ENCODE measurements at regions not wholly inside any gene's neighbourhood (a gene's known extent, or its start where the extent isn't known, plus 50 kb on each side); places are given as distances from the start of the nearest gene placed in this dataset.

DNA sequence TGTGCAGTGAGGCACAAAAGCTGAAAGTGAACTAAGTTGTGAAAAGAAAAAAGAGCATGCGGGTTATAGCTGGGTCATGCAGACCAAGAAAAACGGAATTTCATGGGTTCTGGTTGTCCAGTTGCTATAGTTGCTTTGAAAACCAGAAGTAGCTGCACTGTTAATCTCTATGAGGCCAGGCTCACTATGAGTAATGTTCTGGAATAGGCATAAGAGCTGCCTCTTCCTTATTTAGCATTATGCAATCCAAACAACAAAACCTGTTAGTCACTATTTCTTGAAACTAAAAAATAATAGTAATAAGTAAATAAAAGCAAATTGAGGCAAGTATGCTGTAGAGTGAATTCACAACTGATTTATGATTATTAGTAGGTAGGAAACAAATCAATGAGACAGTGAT lies 1383.7 kb downstream of the MRPL39 start:
- WGBS, 2 donors (ENCODE audit: low coverage in 1 of 2), result 68 to 85% methylated on average over 2 of the region's 2 CpGs
- in situ Hi-C loops (cut with MboI; ENCODE audit: low pct_ligation_motif_present in 1 of 4, low pct_unique_long_range_greater_than_20kb in 1 of 4, low sequenced_read_pairs in 3 of 4), result no loop called here
- Histone ChIP-seq H3K4me1 (no peaks in the 10 kb centered on the region), H3K4me3 (no peak overlapping the region), H3K27me3 (no peaks in the 10 kb centered on the region), H3K36me3 (no peaks in the 10 kb centered on the region), H3K9me3 (peaks cover 9 to 16% of the 10 kb centered on the region in 2 donors), H3K27ac (no peak overlapping the region)
- DNase-seq, result no peak
- TF ChIP-seq EP300 (IDR thresholded peaks at IDR 0.05; ENCODE audit: low read depth), result no peak
- TF ChIP-seq, protein P1, sequence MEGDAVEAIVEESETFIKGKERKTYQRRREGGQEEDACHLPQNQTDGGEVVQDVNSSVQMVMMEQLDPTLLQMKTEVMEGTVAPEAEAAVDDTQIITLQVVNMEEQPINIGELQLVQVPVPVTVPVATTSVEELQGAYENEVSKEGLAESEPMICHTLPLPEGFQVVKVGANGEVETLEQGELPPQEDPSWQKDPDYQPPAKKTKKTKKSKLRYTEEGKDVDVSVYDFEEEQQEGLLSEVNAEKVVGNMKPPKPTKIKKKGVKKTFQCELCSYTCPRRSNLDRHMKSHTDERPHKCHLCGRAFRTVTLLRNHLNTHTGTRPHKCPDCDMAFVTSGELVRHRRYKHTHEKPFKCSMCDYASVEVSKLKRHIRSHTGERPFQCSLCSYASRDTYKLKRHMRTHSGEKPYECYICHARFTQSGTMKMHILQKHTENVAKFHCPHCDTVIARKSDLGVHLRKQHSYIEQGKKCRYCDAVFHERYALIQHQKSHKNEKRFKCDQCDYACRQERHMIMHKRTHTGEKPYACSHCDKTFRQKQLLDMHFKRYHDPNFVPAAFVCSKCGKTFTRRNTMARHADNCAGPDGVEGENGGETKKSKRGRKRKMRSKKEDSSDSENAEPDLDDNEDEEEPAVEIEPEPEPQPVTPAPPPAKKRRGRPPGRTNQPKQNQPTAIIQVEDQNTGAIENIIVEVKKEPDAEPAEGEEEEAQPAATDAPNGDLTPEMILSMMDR (IDR thresholded peaks at IDR 0.05), result no peak
- intact Hi-C loops (cut with DNase I; ENCODE audit: low total_unique reads), result no loop called here

DNA sequence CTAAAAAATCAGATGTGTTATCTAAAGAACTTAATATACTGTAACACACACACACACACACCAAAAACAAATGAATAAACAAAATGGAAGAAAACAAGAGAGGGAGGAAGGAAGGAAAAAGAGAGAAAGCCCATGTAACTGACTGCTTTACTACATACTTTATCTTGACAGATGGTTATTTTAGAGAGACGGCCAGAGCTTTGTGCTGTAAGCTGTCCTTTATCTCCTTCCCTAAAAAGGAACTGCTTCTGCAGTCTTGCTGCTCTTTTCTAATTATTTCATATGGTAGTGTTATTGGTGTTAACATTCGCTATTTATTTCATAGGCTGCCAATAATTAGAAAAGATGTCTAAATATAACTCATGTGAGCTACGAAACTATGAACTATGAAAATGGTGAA lies 1384.6 kb downstream of the MRPL39 start:
- in situ Hi-C loops (cut with MboI; ENCODE audit: low pct_ligation_motif_present in 1 of 4, low pct_unique_long_range_greater_than_20kb in 1 of 4, low sequenced_read_pairs in 3 of 4), result no loop called here
- Histone ChIP-seq H3K27me3 (no peaks in the 10 kb centered on the region), H3K4me1 (no peaks in the 10 kb centered on the region), H3K36me3 (no peaks in the 10 kb centered on the region), H3K9me3 (peaks cover 9 to 11% of the 10 kb centered on the region in 2 donors), H3K4me3 (no peak overlapping the region), H3K27ac (no peak overlapping the region)
- 59 to 63% methylated on average over 3 of the region's 3 CpGs for WGBS, 2 donors (ENCODE audit: low coverage in 1 of 2)
- intact Hi-C loops (cut with DNase I; ENCODE audit: low total_unique reads), result no loop called here
- no peak for DNase-seq
- TF ChIP-seq POLR2A (IDR thresholded peaks at IDR 0.05), result no peak
- TF ChIP-seq POLR2AphosphoS5 (IDR thresholded peaks at IDR 0.05), result no peak
- TF ChIP-seq, protein P1 (IDR thresholded peaks at IDR 0.05), result no peak
- no peak for TF ChIP-seq EP300 (IDR thresholded peaks at IDR 0.05; ENCODE audit: low read depth)

DNA sequence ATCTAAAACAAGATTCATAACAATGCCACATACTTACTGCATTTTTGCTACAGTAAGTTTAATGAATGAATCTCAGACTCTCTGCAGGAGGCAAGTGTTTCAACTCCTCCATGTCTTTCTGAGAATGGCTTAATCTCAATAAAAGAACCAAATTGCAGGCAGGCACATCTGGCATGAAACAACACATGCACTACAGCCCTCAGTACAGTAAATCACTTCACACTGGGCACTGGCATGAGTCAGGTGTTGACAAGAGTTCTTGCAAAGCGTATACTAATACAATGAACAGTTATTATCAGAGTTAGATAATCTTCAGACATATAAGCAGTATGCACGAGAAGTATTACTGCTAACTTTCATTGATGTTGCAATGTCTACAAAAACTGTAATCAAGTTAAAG lies 1386.8 kb downstream of the MRPL39 start:
- in situ Hi-C loops (cut with MboI; ENCODE audit: low pct_ligation_motif_present in 1 of 4, low pct_unique_long_range_greater_than_20kb in 1 of 4, low sequenced_read_pairs in 3 of 4) (no loop called here), intact Hi-C loops (cut with DNase I; ENCODE audit: low total_unique reads) (no loop called here)
- Histone ChIP-seq H3K36me3 (no peaks in the 10 kb centered on the region), H3K4me1 (no peaks in the 10 kb centered on the region), H3K27ac (no peak overlapping the region), H3K9me3 (peaks cover 0 to 6% of the 10 kb centered on the region in 2 donors), H3K4me3 (no peak overlapping the region), H3K27me3 (no peaks in the 10 kb centered on the region)
- WGBS, 2 donors (ENCODE audit: low coverage in 1 of 2), result 63 to 64% methylated on average over 1 to 2 of the region's 2 CpGs
- TF ChIP-seq POLR2A (IDR thresholded peaks at IDR 0.05) (no peak), POLR2AphosphoS5 (IDR thresholded peaks at IDR 0.05) (no peak), EP300 (IDR thresholded peaks at IDR 0.05; ENCODE audit: low read depth) (no peak)
- TF ChIP-seq, protein P1 (IDR thresholded peaks at IDR 0.05), result no peak
- DNase-seq, result no peak

DNA sequence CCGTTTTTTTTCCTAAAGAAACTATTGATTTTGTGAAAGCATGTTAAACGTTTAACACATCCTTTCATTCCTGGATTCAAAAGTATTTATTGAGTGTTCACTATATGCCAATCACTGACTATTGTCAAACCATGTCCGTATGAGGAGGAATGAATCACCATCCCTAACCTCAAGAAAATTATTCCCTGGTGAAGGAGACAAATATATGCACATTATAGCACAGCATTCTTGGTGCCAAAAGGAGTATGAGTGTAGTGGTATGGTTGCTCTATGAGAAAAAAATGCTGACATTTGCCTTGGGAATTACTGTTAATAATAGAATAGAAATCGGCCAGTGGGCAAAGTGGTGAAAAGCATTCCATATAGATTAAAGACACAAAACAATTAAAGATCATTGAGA lies 1390.1 kb downstream of the MRPL39 start:
- Histone ChIP-seq H3K36me3 (no peaks in the 10 kb centered on the region), H3K27me3 (no peaks in the 10 kb centered on the region), H3K4me3 (no peak overlapping the region), H3K4me1 (no peaks in the 10 kb centered on the region), H3K27ac (no peak overlapping the region), H3K9me3 (peaks cover 0 to 6% of the 10 kb centered on the region in 2 donors)
- in situ Hi-C loops (cut with MboI; ENCODE audit: low pct_ligation_motif_present in 1 of 4, low pct_unique_long_range_greater_than_20kb in 1 of 4, low sequenced_read_pairs in 3 of 4), result no loop called here
- WGBS, 2 donors (ENCODE audit: low coverage in 1 of 2), result 64 to 82% methylated on average over 3 to 4 of the region's 4 CpGs
- intact Hi-C loops (cut with DNase I; ENCODE audit: low total_unique reads), result no loop called here
- no peak for DNase-seq
- TF ChIP-seq EP300 (IDR thresholded peaks at IDR 0.05; ENCODE audit: low read depth) (no peak), POLR2A (IDR thresholded peaks at IDR 0.05) (no peak), POLR2AphosphoS5 (IDR thresholded peaks at IDR 0.05) (no peak)
- TF ChIP-seq, protein P1 (IDR thresholded peaks at IDR 0.05), result no peak

All from transverse colon (tissue), 4 donors.